H1 (cell line): ENCODE measurements at regions not wholly inside any gene's neighbourhood (a gene's known extent, or its start where the extent isn't known, plus 50 kb on each side); places are given as distances from the start of the nearest gene placed in this dataset.

Experiments
- BCL11A ChIP-seq, 2 experiments: IDR thresholded peaks; one replicate each; pipeline ENCODE4 v1.6.1; 2011; ENCODE audit warnings: low read depth in 2 of 2, low read length in 2 of 2, mild to moderate bottlenecking in 2 of 2
- HDAC2 ChIP-seq, 2 experiments: fragments of 300-600 bp in 1 of 2; sonication (generic) in 1 of 2; IDR thresholded peaks; 2 replicates each; pipeline ENCODE4 v1.6.1; 2011 to 2012; ENCODE audit warnings: low read depth in 2 of 2, low read length in 2 of 2, mild to moderate bottlenecking in 2 of 2, moderate library complexity in 2 of 2, borderline replicate concordance in 1 of 2, inconsistent platforms in 1 of 2
- JUND ChIP-seq: IDR thresholded peaks from 2 replicates; pipeline ENCODE4 v1.6.1; 2011; ENCODE audit warnings: mild to moderate bottlenecking, improper control_type of control experiment, low read length
- PHF8 ChIP-seq: fragments of 200-600 bp; sonication (generic); conservative IDR thresholded peaks from 2 replicates; pipeline ENCODE4 v1.7.1; 2012; ENCODE audit warnings: low read depth, mild to moderate bottlenecking, inconsistent platforms, low read length, moderate library complexity
- SP1 ChIP-seq: IDR thresholded peaks from 2 replicates; pipeline ENCODE4 v1.6.1; 2011; ENCODE audit warnings: low read depth, low read length
- SP2 ChIP-seq: IDR thresholded peaks from 2 replicates; pipeline ENCODE4 v1.6.1; 2012; ENCODE audit warnings: mild to moderate bottlenecking, low read length, inconsistent platforms
- TEAD4 ChIP-seq: IDR thresholded peaks from 2 replicates; pipeline ENCODE4 v1.6.1; 2012; ENCODE audit warnings: low read depth, low read length, inconsistent platforms, mixed read lengths
- TF ChIP-seq, protein P1 (sequence below): fragments of 300-600 bp; sonication (generic); IDR thresholded peaks from 2 replicates; pipeline ENCODE4 v1.7.1; 2012; ENCODE audit warnings: low read length, moderate library complexity, mild to moderate bottlenecking, inconsistent platforms; ENCODE audit not compliant: insufficient replicate concordance
- TF ChIP-seq, protein P2 (sequence below): IDR thresholded peaks from 2 replicates; pipeline ENCODE4 v1.6.1; 2012; ENCODE audit warnings: inconsistent platforms

DNA sequence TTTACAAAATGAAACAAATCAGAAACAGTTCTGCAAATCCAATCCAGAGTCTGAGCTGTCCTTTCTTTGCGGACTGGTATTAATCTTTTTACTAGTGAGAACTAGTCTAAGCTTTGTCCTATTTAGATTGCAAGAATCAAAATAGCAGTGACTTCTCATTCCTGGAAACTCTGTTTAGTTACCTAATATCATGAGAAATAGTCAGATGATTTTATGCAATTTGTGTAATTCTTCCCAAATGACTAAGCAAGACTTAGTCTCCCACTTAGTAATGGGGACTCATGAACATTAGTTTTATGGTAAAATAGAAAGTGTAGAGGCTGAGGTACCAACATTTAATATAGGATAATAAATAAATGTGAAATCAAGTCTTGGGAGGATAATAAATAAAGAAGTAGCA is 341.3 kb downstream of the DNAJB9 start (continued):
- TF ChIP-seq, protein P1, sequence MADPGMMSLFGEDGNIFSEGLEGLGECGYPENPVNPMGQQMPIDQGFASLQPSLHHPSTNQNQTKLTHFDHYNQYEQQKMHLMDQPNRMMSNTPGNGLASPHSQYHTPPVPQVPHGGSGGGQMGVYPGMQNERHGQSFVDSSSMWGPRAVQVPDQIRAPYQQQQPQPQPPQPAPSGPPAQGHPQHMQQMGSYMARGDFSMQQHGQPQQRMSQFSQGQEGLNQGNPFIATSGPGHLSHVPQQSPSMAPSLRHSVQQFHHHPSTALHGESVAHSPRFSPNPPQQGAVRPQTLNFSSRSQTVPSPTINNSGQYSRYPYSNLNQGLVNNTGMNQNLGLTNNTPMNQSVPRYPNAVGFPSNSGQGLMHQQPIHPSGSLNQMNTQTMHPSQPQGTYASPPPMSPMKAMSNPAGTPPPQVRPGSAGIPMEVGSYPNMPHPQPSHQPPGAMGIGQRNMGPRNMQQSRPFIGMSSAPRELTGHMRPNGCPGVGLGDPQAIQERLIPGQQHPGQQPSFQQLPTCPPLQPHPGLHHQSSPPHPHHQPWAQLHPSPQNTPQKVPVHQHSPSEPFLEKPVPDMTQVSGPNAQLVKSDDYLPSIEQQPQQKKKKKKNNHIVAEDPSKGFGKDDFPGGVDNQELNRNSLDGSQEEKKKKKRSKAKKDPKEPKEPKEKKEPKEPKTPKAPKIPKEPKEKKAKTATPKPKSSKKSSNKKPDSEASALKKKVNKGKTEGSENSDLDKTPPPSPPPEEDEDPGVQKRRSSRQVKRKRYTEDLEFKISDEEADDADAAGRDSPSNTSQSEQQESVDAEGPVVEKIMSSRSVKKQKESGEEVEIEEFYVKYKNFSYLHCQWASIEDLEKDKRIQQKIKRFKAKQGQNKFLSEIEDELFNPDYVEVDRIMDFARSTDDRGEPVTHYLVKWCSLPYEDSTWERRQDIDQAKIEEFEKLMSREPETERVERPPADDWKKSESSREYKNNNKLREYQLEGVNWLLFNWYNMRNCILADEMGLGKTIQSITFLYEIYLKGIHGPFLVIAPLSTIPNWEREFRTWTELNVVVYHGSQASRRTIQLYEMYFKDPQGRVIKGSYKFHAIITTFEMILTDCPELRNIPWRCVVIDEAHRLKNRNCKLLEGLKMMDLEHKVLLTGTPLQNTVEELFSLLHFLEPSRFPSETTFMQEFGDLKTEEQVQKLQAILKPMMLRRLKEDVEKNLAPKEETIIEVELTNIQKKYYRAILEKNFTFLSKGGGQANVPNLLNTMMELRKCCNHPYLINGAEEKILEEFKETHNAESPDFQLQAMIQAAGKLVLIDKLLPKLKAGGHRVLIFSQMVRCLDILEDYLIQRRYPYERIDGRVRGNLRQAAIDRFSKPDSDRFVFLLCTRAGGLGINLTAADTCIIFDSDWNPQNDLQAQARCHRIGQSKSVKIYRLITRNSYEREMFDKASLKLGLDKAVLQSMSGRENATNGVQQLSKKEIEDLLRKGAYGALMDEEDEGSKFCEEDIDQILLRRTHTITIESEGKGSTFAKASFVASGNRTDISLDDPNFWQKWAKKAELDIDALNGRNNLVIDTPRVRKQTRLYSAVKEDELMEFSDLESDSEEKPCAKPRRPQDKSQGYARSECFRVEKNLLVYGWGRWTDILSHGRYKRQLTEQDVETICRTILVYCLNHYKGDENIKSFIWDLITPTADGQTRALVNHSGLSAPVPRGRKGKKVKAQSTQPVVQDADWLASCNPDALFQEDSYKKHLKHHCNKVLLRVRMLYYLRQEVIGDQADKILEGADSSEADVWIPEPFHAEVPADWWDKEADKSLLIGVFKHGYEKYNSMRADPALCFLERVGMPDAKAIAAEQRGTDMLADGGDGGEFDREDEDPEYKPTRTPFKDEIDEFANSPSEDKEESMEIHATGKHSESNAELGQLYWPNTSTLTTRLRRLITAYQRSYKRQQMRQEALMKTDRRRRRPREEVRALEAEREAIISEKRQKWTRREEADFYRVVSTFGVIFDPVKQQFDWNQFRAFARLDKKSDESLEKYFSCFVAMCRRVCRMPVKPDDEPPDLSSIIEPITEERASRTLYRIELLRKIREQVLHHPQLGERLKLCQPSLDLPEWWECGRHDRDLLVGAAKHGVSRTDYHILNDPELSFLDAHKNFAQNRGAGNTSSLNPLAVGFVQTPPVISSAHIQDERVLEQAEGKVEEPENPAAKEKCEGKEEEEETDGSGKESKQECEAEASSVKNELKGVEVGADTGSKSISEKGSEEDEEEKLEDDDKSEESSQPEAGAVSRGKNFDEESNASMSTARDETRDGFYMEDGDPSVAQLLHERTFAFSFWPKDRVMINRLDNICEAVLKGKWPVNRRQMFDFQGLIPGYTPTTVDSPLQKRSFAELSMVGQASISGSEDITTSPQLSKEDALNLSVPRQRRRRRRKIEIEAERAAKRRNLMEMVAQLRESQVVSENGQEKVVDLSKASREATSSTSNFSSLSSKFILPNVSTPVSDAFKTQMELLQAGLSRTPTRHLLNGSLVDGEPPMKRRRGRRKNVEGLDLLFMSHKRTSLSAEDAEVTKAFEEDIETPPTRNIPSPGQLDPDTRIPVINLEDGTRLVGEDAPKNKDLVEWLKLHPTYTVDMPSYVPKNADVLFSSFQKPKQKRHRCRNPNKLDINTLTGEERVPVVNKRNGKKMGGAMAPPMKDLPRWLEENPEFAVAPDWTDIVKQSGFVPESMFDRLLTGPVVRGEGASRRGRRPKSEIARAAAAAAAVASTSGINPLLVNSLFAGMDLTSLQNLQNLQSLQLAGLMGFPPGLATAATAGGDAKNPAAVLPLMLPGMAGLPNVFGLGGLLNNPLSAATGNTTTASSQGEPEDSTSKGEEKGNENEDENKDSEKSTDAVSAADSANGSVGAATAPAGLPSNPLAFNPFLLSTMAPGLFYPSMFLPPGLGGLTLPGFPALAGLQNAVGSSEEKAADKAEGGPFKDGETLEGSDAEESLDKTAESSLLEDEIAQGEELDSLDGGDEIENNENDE, result no peak
- no peak for TF ChIP-seq SP2
- TF ChIP-seq HDAC2 (IDR thresholded peaks at IDR 0.05; ENCODE audit: borderline replicate concordance in 1 of 2, low read depth in 2 of 2, low read length in 2 of 2), result no peak
- TF ChIP-seq BCL11A (IDR thresholded peaks at IDR 0.05; ENCODE audit: low read depth in 2 of 2, low read length in 2 of 2), result no peak
- TF ChIP-seq JUND, result no peak
- no peak for TF ChIP-seq SP1
- TF ChIP-seq PHF8, result no peak
- no peak for TF ChIP-seq TEAD4
- TF ChIP-seq, protein P2, sequence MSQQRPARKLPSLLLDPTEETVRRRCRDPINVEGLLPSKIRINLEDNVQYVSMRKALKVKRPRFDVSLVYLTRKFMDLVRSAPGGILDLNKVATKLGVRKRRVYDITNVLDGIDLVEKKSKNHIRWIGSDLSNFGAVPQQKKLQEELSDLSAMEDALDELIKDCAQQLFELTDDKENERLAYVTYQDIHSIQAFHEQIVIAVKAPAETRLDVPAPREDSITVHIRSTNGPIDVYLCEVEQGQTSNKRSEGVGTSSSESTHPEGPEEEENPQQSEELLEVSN, result no peak
